Keratinocyte (primary cell): ENCODE measurements at regions not wholly inside any gene's neighbourhood (a gene's known extent, or its start where the extent isn't known, plus 50 kb on each side); places are given as distances from the start of the nearest gene placed in this dataset.

ENCODE experiments used
- EZH2 ChIP-seq: IDR thresholded peaks from one replicate; pipeline ENCODE4 v1.6.1; 2012; ENCODE audit warnings: inconsistent platforms, mild to moderate bottlenecking, low read length, moderate library complexity
- TF ChIP-seq, protein P1 (sequence below), 3 experiments: IDR thresholded peaks in 1 of 3; conservative IDR thresholded peaks in 1 of 3; optimal IDR thresholded peaks in 1 of 3; 2 replicates in 2 of 3; 3 replicates in 1 of 3; pipeline versions ENCODE3 to v1.5.1; 2011; ENCODE audit warnings: low read length in 3 of 3, mild to moderate bottlenecking in 3 of 3, moderate library complexity in 2 of 3, control low read depth in 1 of 3, inconsistent platforms in 1 of 3; ENCODE audit not compliant: insufficient read depth in 2 of 3; ENCODE audit errors: extremely low read depth in 1 of 3

DNA sequence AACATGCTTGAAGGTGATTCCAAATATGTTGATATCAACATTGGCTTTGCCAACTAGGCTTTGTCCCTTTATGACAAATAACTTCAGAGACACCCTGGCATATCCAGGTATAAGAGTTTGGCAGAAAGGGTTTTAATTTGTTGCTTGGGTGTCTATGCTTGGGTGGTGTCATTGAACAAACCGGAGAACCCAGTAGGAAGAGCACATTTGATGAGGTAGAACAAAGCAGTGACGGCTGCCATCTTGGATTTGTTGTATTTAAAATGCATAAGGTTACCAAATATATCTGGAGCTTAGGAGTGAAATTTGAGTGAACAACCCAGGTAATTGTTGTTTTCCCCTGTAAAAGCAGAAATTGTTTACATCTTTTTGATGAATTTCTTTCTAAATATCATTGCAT is 503.7 kb upstream of the JARID2 start:
- TF ChIP-seq, protein P1, sequence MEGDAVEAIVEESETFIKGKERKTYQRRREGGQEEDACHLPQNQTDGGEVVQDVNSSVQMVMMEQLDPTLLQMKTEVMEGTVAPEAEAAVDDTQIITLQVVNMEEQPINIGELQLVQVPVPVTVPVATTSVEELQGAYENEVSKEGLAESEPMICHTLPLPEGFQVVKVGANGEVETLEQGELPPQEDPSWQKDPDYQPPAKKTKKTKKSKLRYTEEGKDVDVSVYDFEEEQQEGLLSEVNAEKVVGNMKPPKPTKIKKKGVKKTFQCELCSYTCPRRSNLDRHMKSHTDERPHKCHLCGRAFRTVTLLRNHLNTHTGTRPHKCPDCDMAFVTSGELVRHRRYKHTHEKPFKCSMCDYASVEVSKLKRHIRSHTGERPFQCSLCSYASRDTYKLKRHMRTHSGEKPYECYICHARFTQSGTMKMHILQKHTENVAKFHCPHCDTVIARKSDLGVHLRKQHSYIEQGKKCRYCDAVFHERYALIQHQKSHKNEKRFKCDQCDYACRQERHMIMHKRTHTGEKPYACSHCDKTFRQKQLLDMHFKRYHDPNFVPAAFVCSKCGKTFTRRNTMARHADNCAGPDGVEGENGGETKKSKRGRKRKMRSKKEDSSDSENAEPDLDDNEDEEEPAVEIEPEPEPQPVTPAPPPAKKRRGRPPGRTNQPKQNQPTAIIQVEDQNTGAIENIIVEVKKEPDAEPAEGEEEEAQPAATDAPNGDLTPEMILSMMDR (optimal IDR thresholded peaks at IDR 0.05 in 1 of 3, IDR thresholded peaks at IDR 0.05 in 1 of 3, conservative IDR thresholded peaks at IDR 0.05 in 1 of 3; ENCODE audit: extremely low read depth in 1 of 3, insufficient read depth in 2 of 3, low read length in 3 of 3): no peak
- no peak for TF ChIP-seq EZH2
